ENCODE measurements at regions not wholly inside any gene's neighbourhood (a gene's known extent, or its start where the extent isn't known, plus 50 kb on each side); places are given as distances from the start of the nearest gene placed in this dataset.
"Not testable (repeated sequence)": the region's sequence is repeated elsewhere in the genome, so short reads cannot be mapped to it uniquely, and the experiment has no call there.

- Mint-ChIP-seq H3K4me1 (no peaks in the 10 kb centered on the region), H3K9me3 (peaks cover 5 to 43% (median 21%) of the 10 kb centered on the region in 6 donors), H3K27ac (no peak overlapping the region), H3K36me3 (no peaks in the 10 kb centered on the region), H3K4me3 (no peak overlapping the region), H3K27me3 (ENCODE audit: low read depth in 3 of 3) (no peaks in the 10 kb centered on the region)
- DNase-seq, result no peak
Observed at GRCh38 chr3:166011771-166012170, 174.5 kb upstream of the BCHE start.

DNA sequence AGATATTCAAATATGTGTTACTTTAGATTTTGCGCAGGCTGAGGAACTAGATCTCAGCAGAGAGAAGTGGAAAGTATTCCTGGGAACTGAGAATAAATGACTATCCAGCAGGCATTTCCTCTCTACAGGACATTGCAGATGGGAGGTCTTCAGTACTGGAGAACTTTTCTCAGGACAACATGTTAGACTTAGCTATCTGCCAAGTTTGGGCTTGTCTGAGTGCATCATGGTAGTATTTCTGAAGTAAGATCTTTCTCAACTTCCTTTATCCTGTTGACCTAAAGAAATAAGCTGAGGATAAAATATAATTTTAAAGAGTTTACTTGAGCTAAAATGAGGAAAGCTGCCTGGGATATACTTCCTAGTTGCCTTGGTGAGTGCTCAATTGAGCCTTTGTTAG, 167.9 kb upstream of the BCHE start:
- Mint-ChIP-seq H3K27me3 (ENCODE audit: low read depth in 3 of 3) (no peaks in the 10 kb centered on the region), H3K27ac (no peak overlapping the region), H3K4me1 (no peaks in the 10 kb centered on the region), H3K4me3 (no peak overlapping the region), H3K36me3 (no peaks in the 10 kb centered on the region), H3K9me3 (peaks cover 11 to 48% (median 20%) of the 10 kb centered on the region in 6 donors)
- no peak for DNase-seq

GRCh38 chr3:165994293-165994692, 157.1 kb upstream of the BCHE start:
- Mint-ChIP-seq H3K4me1 (no peaks in the 10 kb centered on the region), H3K27me3 (ENCODE audit: low read depth in 3 of 3) (no peaks in the 10 kb centered on the region), H3K27ac (no peak overlapping the region), H3K9me3 (peaks cover 3 to 35% (median 17%) of the 10 kb centered on the region in 6 donors), H3K36me3 (no peaks in the 10 kb centered on the region), H3K4me3 (no peak overlapping the region)
- no peak for DNase-seq

DNA sequence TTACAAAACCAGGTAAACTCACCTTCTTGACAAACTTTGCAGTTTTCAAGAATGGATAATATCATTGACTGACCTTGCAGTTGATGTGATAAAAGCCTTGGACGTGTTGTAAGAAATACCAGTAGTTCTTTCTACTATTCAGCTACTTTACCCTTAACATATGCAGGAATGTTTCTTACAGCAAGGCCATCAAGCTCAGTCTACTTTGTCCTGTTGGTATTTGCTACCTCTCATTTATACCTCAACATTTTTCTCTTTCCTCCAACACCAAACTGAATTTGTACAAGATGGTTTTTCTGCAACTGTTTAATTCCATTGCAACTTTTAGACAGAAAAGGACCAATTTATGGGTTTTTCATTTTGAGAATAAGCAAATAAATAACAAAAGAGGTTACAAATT, 147.4 kb upstream of the BCHE start:
- Mint-ChIP-seq H3K4me1 (no peaks in the 10 kb centered on the region), H3K27me3 (ENCODE audit: low read depth in 3 of 3) (no peaks in the 10 kb centered on the region), H3K9me3 (peaks cover 0 to 27% (median 17%) of the 10 kb centered on the region in 6 donors), H3K27ac (no peak overlapping the region), H3K36me3 (no peaks in the 10 kb centered on the region), H3K4me3 (no peak overlapping the region)
- no peak for DNase-seq

DNA sequence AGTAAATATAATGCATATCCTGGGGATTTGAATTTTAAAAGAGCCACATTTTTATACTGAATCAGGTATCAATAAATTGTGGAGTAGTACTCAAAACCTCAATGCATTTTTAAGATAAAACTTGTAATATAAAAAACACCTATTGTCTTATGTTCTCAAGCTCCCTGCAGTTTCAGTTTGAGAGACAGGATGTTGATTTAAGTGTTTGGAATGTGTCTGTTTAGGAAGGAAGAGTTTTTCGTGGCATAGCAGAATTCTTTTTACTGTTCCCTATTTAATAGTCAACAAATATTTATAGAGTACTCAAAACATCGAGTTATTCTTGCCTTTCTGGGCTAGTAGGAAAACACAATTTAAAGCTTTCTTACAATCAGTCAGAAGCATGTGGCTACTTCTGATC, 146.1 kb upstream of the BCHE start:
- no peaks in the 10 kb centered on the region for H3K36me3 Mint-ChIP-seq
- no peak for DNase-seq
- no peak overlapping the region for H3K4me3 Mint-ChIP-seq
- no peak overlapping the region for H3K27ac Mint-ChIP-seq
- no peaks in the 10 kb centered on the region for H3K27me3 Mint-ChIP-seq (ENCODE audit: low read depth in 3 of 3)
- H3K4me1 Mint-ChIP-seq, result no peaks in the 10 kb centered on the region
- H3K9me3 Mint-ChIP-seq, result peaks cover 4 to 34% (median 22%) of the 10 kb centered on the region in 6 donors

- Mint-ChIP-seq H3K4me3 (no peak overlapping the region), H3K27ac (no peak overlapping the region), H3K27me3 (ENCODE audit: low read depth in 3 of 3) (no peaks in the 10 kb centered on the region), H3K4me1 (no peaks in the 10 kb centered on the region), H3K9me3 (peaks cover 6 to 37% (median 21%) of the 10 kb centered on the region in 6 donors), H3K36me3 (no peaks in the 10 kb centered on the region)
- no peak for DNase-seq
Observed at GRCh38 chr3:165981318-165981717, 144.1 kb upstream of the BCHE start.

DNA sequence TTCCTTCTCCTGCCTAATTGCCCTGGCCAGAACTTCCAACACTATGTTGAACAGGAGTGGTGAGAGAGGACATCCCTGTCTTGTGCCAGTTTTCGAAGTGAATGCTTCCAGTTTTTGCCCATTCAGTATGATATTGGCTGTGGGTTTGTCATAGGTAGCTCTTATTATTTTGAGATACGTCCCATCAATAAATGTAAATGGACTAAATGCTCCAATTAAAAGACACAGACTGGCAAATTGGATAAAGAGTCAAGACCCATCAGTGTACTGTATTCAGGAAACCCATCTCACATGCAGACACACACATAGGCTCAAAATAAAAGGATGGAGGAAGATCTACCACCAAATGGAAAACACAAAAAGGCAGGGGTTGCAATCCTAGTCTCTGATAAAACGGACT, 123.6 kb upstream of the BCHE start:
- peaks cover 5 to 20% (median 13%) of the 10 kb centered on the region in 6 donors for H3K9me3 Mint-ChIP-seq
- DNase-seq; H3K36me3 Mint-ChIP-seq; H3K4me1 Mint-ChIP-seq; H3K4me3 Mint-ChIP-seq; H3K27ac Mint-ChIP-seq; H3K27me3 Mint-ChIP-seq (ENCODE audit: low read depth in 3 of 3): not testable (repeated sequence)

DNA sequence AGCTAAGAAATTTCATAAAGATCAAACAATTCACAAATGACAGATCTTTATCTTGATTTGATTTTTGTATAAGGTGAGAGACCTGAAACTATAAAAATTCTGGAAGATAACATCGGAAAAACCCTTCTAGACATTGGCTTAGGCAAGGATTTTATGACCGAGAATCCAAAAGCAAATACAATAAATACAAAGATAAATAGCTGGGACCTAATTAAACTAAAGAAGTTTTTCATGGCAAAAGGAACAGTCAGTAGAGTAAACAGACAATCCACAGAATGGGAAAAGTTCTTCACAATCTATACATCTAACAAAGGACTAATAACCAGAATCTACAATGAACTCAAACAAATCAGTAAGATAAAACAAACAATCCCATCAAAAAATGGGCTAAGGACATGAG, 116.9 kb upstream of the BCHE start:
- DNase-seq, result no peak

GRCh38 chr3:165946360-165946759, 109.1 kb upstream of the BCHE start:
- no peak overlapping the region for H3K4me3 Mint-ChIP-seq
- H3K27ac Mint-ChIP-seq, result no peak overlapping the region
- H3K27me3 Mint-ChIP-seq (ENCODE audit: low read depth in 3 of 3), result no peaks in the 10 kb centered on the region
- H3K9me3 Mint-ChIP-seq, result peaks cover 5 to 54% (median 18%) of the 10 kb centered on the region in 6 donors
- H3K36me3 Mint-ChIP-seq, result peaks cover 0 to 6% (median 0%) of the 10 kb centered on the region in 3 donors
- DNase-seq, result no peak
- no peaks in the 10 kb centered on the region for H3K4me1 Mint-ChIP-seq

More for the DNA sequence above, 116.9 kb upstream of the BCHE start:
- no peak overlapping the region for H3K4me3 Mint-ChIP-seq
- no peaks in the 10 kb centered on the region for H3K27me3 Mint-ChIP-seq (ENCODE audit: low read depth in 3 of 3)
- H3K9me3 Mint-ChIP-seq, result peaks cover 5 to 54% (median 23%) of the 10 kb centered on the region in 6 donors
- H3K27ac Mint-ChIP-seq, result no peak overlapping the region
- H3K36me3 Mint-ChIP-seq, result peaks cover 0 to 10% (median 0%) of the 10 kb centered on the region in 3 donors
- H3K4me1 Mint-ChIP-seq, result no peaks in the 10 kb centered on the region

- no peaks in the 10 kb centered on the region for H3K36me3 Mint-ChIP-seq
- no peak overlapping the region for H3K4me3 Mint-ChIP-seq
- peaks cover 4 to 64% (median 21%) of the 10 kb centered on the region in 6 donors for H3K9me3 Mint-ChIP-seq
- no peaks in the 10 kb centered on the region for H3K4me1 Mint-ChIP-seq
- H3K27ac Mint-ChIP-seq, result no peak overlapping the region
- DNase-seq, result no peak
- H3K27me3 Mint-ChIP-seq (ENCODE audit: low read depth in 3 of 3), result no peaks in the 10 kb centered on the region
Observed at GRCh38 chr3:165938986-165939540, 101.8 kb upstream of the BCHE start.

DNA sequence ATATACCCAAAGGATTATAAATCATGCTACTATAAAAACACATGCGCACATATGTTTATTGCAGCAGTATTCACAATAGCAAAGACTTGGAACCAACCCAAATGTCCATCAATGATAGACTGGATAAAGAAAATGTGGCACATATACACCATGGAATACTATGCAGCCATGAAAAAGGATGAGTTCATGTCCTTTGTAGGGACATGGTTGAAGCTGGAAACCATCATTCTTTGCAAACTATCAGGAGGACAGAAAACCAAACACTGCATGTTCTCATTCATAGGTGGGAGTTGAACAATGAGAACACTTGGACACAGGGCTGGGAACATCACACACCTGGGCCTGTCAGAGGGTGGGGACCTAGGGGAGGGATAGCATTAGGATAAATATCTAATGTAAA, 98.9 kb upstream of the BCHE start:
- not testable (repeated sequence) for H3K4me3 Mint-ChIP-seq; H3K4me1 Mint-ChIP-seq; DNase-seq; H3K36me3 Mint-ChIP-seq; H3K27ac Mint-ChIP-seq; H3K27me3 Mint-ChIP-seq (ENCODE audit: low read depth in 3 of 3)
- H3K9me3 Mint-ChIP-seq, result peaks cover 10 to 61% (median 29%) of the 10 kb centered on the region in 6 donors

DNA sequence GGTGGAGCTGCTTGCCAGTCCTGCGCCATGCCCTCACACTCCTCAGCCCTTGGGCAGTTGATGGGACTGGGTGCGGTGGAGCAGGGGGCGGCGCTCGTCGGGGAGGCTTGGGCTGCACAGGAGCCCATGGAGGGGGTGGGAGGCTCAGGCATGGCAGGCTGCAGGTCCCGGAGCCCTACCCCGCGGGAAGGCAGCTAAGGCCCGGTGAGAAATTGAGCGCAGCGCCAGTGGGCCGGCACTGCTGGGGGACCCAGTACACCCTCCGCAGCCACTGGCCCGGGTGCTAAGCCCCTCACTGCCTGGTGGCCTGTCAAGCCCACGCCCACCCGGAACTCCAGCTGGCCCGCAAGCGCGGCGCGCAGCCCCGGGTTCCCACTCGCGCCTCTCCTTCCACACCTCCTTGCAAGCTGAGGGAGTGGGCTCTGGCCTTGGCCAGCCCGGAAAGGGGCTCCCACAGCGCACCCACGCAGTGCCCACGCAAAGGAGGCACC, 87.1 kb upstream of the BCHE start:
- not testable (repeated sequence) for H3K4me3 Mint-ChIP-seq; H3K4me1 Mint-ChIP-seq; DNase-seq; H3K27me3 Mint-ChIP-seq (ENCODE audit: low read depth in 3 of 3); H3K36me3 Mint-ChIP-seq; H3K27ac Mint-ChIP-seq
- H3K9me3 Mint-ChIP-seq, result peaks cover 12 to 55% (median 24%) of the 10 kb centered on the region in 6 donors

DNA sequence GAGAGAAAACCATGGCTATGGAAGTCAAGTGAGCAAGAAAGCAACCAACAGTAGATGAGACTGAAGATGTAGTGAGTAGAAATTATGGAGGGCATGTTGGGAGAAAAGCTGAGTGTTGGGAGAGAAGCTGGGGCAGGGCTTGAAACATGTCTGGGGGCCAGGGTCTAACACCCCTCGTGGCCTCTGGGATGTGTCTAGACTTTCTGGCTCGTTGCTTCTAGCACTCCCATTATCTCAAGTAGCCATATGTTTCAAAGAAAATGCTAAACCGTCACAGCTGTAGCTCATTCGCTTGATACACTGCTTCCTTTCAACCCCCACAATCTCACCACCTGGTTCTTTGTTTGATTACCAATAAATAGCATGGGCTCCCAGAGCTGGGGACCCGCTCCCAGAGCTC, 83.8 kb upstream of the BCHE start:
- Mint-ChIP-seq H3K27me3 (ENCODE audit: low read depth in 3 of 3) (no peaks in the 10 kb centered on the region), H3K4me1 (no peaks in the 10 kb centered on the region)

GRCh38 chr3:165919284-165919683, 82.1 kb upstream of the BCHE start:
- no peak for DNase-seq
- Mint-ChIP-seq H3K4me3 (no peak overlapping the region), H3K9me3 (peaks cover 10 to 70% (median 30%) of the 10 kb centered on the region in 6 donors), H3K27me3 (ENCODE audit: low read depth in 3 of 3) (no peaks in the 10 kb centered on the region), H3K36me3 (peaks cover 0 to 5% (median 0%) of the 10 kb centered on the region in 3 donors), H3K4me1 (no peaks in the 10 kb centered on the region), H3K27ac (no peak overlapping the region)

More for the DNA sequence above, 83.8 kb upstream of the BCHE start:
- H3K4me3 Mint-ChIP-seq, result no peak overlapping the region
- H3K36me3 Mint-ChIP-seq, result peaks cover 0 to 5% (median 0%) of the 10 kb centered on the region in 3 donors
- DNase-seq, result no peak
- H3K27ac Mint-ChIP-seq, result no peak overlapping the region
- peaks cover 10 to 61% (median 30%) of the 10 kb centered on the region in 6 donors for H3K9me3 Mint-ChIP-seq

DNA sequence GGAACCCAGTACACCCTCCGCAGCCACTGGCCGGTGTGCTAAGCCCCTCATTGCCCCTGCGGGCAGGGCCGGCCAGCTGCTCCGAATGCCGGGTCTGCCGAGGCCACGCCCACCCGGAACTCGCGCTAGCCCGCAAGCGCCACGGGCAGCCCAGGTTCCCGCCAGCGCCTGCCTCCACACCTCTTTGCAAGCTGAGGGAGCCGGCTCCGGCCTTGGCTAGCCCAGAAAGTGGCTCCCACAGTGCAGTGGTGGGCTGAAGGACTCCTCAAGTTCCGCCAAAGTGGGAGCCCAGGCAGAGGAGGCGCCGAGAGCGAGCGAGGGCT, 81.4 kb upstream of the BCHE start:
- no peaks in the 10 kb centered on the region for H3K4me1 Mint-ChIP-seq
- H3K9me3 Mint-ChIP-seq, result peaks cover 10 to 67% (median 29%) of the 10 kb centered on the region in 6 donors
- H3K27ac Mint-ChIP-seq, result no peak overlapping the region
- no peak overlapping the region for H3K4me3 Mint-ChIP-seq
- no peak for DNase-seq
- H3K27me3 Mint-ChIP-seq (ENCODE audit: low read depth in 3 of 3), result no peaks in the 10 kb centered on the region
- H3K36me3 Mint-ChIP-seq, result peaks cover 0 to 4% (median 0%) of the 10 kb centered on the region in 3 donors
